GM21360 (cell line): ENCODE measurements at regions not wholly inside any gene's neighbourhood (a gene's known extent, or its start where the extent isn't known, plus 50 kb on each side); places are given as distances from the start of the nearest gene placed in this dataset.

Experiments
- ATAC-seq: cut with Tn5 transposase; IDR thresholded peaks from one replicate; pipeline ENCODE4 v1.9.1; 2021; ENCODE audit warnings: mild to moderate bottlenecking, moderate library complexity; ENCODE audit not compliant: unreplicated experiment

DNA sequence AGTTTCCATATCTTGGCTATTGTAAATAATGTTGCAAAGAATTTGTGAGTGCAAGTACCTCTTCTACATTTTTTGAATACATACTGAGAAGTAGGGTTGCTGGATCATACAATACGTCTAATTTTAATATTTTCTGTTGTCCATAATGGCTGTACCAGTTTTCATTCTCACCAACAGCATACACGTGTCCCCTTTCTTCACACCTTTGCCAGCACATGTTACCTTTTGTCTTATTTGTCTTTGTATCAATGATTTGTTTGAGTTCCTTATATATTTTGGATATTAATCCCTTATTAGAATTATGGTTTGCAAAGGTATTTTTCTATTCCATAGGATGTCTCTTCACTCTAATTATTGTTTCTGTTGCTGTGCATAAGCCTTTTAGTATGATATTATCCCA is 904.3 kb downstream of the METTL15 start:
- ATAC-seq, result no peak

DNA sequence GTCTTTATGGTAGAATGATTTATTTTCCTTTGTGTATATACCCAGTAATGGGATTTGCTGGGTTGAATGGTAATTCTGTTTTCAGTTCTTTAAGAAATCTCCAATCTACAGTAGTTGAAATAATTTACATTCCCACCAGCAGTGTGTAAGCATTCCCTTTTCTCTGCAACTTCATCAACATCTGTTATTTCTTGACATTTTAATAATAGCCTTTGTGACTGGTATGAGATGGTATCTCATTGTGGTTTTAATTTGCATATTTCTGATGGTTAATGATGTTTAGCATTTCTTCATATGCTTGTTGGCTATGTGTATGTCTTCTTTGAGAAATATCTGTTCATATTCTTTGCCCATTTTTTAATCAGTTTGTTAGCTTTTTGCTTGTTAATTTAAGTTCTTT is 901.2 kb downstream of the METTL15 start:
- no peak for ATAC-seq

- ATAC-seq, result no peak
Observed at GRCh38 chr11:29008481-29008880, 900.3 kb downstream of the METTL15 start.

GRCh38 chr11:29006668-29007067 is 898.5 kb downstream of the METTL15 start:
- ATAC-seq, result no peak

DNA sequence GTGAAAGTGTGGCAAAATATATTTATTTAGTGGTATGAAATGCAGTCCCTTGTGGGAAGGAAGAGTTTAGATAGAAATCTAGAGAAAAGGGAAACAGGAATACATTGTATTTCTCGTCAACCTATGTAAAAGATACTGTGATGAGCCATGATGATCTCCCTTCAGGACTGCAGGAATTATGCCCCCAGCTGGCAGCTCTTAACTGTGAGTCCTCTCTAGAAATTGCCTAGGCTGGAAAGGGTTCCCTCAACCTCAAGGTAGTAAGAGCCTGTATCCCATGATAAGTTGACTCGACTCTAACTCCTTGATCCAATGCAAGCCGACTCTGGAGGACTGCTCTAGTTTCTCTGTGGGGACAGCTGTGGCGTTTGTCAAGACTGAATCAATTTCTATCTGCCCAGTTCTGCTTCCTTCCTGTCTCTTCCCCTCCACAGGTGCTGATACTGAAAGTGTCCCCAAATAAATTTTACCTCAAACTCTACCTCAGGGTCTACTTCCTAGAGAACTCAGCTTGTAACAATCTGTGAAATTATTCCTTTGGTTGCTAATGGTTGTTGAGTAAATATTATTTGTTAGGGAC is 897.3 kb downstream of the METTL15 start:
- ATAC-seq, result no peak

DNA sequence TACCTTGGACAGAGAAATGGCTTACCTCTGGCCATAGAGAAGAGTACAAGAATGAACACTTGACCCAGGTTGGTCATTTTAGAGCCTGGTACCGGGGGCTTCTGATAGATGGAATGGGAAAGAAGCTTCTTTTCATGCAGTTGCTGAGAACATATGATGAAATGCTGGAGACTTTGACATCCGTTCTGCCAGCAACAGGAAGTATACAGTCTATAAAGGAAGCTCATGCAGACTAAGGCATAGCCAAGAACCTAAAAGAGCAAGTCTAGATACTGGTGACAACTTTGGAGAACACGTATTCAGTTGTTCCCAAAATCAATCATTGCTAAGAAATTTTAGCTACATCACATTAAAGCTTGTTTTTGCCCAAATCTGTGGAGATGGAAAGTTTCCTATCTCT is 894.6 kb downstream of the METTL15 start:
- ATAC-seq, result no peak

DNA sequence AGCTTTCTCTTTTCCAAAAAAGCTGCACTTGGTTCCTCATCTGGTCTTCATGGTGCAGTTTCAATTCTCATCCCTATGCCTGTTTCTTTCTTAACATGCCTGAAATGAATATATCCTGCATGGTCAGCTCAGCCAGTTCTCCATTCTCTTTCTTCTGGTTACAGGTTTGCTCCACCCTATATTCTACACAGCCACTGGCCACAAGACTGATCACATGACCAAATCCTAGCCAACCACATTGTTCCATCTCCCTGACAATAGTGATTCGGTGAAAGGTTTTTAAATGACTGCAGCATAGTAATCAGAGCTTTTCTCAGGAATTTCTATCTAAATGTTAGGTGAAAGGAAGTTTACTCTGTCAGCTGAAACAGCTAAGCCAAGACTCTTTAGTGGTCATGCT is 891.4 kb downstream of the METTL15 start:
- ATAC-seq, result no peak

DNA sequence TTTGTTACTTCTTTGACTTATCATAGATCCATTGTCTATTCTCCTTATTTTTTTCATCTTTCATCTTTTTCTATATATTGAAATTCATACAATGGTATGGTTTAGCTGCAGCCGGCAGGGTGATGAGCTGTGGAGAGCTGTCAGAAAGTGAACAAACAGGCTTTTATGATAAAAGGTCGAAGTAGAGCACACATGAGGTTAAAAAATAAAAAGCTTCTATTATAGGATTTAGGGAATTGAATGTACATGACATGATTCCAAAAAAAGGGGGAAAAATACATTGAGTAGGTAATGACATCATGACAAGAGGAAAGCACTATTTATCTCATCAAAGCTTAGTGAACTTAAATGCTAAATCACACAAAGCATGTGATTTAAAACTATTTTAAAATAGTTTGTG is 884.8 kb downstream of the METTL15 start:
- no peak for ATAC-seq

DNA sequence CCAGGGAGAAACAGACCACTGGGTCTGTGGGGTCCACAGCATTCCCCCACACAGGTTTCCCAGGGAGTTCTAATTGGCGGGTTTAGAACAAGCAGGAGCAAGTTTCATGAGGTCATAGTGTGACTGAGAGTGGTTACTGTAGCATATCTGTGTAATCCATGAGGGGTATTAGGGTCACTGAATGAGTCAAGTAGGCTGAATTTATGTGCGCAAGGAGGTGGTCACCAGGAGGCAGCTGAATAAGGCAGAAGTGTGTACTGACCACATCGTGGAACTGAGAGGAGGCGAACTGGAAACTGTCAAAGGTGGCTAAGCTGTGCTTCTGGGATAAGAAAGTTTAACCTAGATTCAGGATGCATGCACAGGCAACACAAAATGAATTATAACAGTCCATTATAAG is 876.0 kb downstream of the METTL15 start:
- no peak for ATAC-seq

DNA sequence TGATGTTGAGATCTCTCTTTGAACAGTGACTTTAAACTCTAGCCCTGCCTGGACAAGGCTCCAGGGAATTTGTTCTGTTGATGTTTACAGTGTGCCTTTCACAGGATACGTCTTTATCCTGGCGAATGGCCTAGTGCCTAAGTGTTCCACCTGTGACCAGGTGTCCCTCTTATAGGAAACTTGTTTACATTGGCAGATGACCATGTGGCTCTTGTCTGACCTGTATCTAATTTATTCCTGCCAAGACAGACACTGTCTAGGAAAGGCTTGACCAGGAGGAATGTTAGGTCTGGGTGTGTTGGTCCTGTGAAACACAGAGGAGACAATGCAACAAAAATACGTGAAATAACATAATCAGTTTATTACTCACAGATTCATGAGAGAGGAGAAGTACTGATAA is 875.6 kb downstream of the METTL15 start:
- no peak for ATAC-seq

DNA sequence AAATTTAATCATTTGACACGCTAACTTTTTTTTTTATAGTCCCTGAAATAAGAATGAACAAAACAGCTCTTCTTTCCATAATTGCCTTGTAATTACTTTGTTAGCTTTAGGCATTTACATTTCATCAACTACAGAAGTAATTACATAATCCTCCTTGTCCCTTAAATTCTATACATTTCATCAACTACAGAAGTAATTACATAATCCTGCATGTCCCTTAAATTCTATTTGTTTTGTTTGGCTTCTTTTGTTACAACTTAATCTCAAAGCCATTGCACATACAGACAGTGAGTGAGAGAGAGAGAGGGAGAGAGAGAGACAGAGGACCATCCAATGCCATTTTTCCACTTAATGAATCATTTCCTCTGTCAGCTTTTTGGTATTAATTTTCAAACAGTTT is 873.2 kb downstream of the METTL15 start:
- no peak for ATAC-seq

DNA sequence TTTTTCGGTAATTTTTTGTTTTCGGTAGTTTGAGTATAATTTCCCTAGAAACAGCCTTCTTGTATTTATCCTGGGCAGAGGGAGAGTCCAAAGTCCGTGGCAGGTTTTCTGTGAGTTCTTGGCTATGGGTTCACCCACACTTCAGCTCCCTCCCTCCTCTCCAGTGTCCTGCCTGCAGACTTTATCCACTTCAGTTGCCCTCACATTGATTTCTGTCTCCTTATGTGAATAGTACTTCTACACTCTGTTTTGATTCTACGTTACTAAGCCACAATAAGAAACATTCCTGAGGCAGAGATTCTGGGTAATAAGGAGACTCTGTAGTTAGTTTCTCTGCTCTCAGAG is 868.6 kb downstream of the METTL15 start:
- ATAC-seq, result no peak

- no peak for ATAC-seq
Observed at GRCh38 chr11:28976012-28976800, 868.0 kb downstream of the METTL15 start.

DNA sequence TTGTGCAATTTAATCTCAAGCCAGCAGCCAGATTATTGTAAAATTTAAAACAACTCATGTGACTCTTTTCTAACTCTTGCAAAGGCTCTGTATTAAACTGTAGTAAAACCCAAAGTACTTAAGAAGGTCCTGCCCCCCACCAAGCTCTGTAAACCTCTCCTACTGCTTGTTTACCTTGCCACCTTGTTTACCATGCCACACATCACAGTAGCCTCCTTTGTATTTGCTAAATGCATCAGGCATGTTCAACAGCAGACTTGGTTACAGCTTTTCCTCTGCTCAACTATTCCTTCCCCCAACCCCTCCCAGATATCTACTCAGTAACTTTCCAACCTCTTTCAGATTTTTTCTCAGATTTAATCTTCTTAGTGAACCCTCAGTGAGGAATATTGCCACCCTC is 861.6 kb downstream of the METTL15 start:
- ATAC-seq, result no peak

DNA sequence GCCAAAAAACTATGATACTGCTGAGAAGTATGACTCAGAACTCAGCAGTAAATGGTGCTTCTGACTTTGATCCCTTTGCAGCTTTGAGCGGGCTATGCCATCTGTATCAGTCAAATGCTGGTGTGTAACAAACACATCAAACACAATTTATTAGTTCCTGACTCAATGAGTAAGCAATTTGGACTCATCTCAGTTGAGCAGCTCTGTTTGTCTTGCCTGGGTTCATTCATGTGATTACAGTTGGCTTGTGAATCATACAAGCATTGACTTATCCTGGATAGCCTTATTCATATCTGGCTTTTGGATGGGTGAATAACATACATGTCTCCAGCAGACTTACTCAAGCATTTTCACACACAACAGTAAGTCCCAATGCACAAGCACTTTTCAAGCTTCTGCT is 858.8 kb downstream of the METTL15 start:
- ATAC-seq, result no peak

DNA sequence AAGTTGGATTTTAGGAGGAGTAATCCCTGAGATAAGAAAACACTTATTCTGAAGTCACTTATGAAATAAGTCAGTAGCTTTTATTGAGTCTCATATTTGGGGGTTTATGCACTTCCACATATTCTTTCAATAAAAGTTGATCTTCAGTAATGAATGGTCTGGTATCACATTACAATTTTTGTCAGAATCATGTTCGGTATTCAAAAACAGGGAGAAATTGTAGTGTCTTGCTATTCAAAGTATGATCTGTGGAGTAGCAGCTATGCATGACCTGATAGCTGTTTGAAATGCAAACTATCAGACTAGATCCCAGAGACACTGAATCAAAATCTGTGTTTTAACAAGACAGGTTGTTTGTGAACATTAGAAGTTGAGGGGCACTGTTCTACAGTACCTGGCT is 857.6 kb downstream of the METTL15 start:
- no peak for ATAC-seq

GRCh38 chr11:28964811-28965210 is 856.6 kb downstream of the METTL15 start:
- no peak for ATAC-seq

DNA sequence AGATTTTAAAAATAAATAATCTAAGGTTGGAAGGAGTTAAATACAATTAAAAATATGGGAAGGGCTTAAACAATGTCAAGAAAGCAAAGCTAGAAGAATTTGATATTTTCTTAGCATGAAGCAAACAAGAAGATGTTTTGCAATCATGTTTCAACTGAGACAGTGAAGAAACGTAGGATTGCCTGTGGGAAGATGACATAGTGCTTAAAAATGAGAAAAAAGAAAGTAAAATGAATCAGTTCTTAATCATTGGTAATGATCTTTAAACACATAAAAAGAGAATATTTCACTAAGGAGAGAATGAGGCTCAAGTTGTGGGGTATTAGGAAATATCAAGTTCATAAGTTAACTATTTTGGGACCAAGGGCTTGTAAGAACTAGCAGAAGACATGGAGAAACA is 855.0 kb downstream of the METTL15 start:
- no peak for ATAC-seq

- no peak for ATAC-seq
Observed at GRCh38 chr11:28962502-28962901, 854.3 kb downstream of the METTL15 start.

DNA sequence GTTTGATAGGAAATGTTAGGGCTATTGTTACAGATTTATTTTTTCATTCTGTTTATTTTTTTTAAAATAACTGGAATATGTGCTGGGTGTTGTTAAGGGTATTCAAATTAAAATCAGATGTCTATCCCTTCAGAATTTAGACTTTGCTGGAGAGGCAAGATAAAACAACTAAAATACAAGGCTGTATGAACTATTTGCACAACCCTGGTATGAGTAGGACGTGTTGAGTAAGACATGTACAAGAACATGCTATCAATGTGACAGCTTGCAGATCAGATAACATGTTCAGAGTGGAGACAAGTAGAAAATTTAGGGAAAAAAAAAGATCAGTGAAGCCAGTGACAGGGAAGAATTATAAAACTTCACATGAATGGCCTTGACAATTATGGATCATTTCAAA is 853.5 kb downstream of the METTL15 start:
- no peak for ATAC-seq

GRCh38 chr11:28956446-28956845 is 848.3 kb downstream of the METTL15 start:
- ATAC-seq, result no peak

DNA sequence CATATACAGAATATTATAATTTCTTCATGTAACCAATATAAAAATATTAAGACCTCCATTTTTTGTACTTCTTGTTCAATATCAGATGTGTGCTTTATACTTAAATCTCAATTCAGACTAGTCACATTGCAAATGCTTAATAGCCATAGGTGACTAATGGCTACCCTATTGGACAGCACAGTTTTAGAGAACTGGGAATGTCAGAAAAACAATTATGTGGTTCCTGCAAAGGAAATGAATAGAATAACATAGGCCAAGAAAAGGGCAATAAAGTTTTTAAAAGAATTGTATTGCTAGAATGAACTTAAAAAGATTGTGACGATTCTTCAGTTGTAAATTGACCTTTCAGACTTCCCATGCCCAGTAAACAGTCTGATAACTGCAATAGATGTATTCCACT is 843.0 kb downstream of the METTL15 start:
- no peak for ATAC-seq

DNA sequence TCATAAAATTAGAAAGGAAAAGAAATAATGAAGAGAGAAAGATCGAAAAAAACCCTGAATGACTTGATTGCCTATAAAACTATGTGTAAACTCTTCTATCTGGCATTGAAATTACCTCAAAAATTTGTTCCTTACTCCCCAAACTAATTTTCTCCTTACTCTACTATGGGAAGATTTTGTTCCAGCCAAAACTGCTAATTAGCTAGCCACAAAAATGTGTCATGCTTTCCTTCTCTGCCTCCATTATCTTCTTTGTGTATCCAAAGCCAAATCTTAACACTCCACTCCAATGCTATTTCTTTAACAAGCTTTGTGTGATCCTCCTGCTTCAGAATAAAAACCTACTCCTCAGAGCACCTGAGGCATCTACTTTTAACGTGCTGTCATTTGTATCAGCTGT is 831.2 kb downstream of the METTL15 start:
- no peak for ATAC-seq
